ENCODE measurements at regions not wholly inside any gene's neighbourhood (a gene's known extent, or its start where the extent isn't known, plus 50 kb on each side); places are given as distances from the start of the nearest gene placed in this dataset.

- Mint-ChIP-seq H3K36me3 (no peaks in the 10 kb centered on the region), H3K27me3 (no peaks in the 10 kb centered on the region), H3K4me1 (ENCODE audit: low read depth in 2 of 2) (no peaks in the 10 kb centered on the region), H3K27ac (no peak overlapping the region), H3K4me3 (no peak overlapping the region), H3K9me3 (peaks cover 6% of the 10 kb centered on the region)
- ATAC-seq (no peak), DNase-seq (ENCODE audit: low spot score) (no peak)
Observed at GRCh38 chr1:96309783-96310182, 411.8 kb upstream of the PTBP2 start.

GRCh38 chr1:96313216-96313615 is 408.4 kb upstream of the PTBP2 start:
- H3K4me3 Mint-ChIP-seq = no peak overlapping the region
- H3K27me3 Mint-ChIP-seq = no peaks in the 10 kb centered on the region
- no peaks in the 10 kb centered on the region for H3K36me3 Mint-ChIP-seq
- ATAC-seq = no peak
- no peak overlapping the region for H3K27ac Mint-ChIP-seq
- H3K4me1 Mint-ChIP-seq (ENCODE audit: low read depth in 2 of 2) = no peaks in the 10 kb centered on the region
- peaks cover 3% of the 10 kb centered on the region for H3K9me3 Mint-ChIP-seq
- DNase-seq (ENCODE audit: low spot score) = no peak

GRCh38 chr1:96329121-96329520 is 392.5 kb upstream of the PTBP2 start:
- DNase-seq (ENCODE audit: low spot score) (no peak), ATAC-seq (no peak)
- no peaks in the 10 kb centered on the region for H3K27me3 Mint-ChIP-seq
- no peak overlapping the region for H3K27ac Mint-ChIP-seq
- peaks cover 18% of the 10 kb centered on the region for H3K9me3 Mint-ChIP-seq
- H3K4me3 Mint-ChIP-seq = no peak overlapping the region
- no peaks in the 10 kb centered on the region for H3K4me1 Mint-ChIP-seq (ENCODE audit: low read depth in 2 of 2)
- peaks cover 4% of the 10 kb centered on the region for H3K36me3 Mint-ChIP-seq

GRCh38 chr1:96331596-96331995 is 390.0 kb upstream of the PTBP2 start:
- Mint-ChIP-seq H3K27ac (no peak overlapping the region), H3K4me3 (no peak overlapping the region), H3K36me3 (peaks cover 4% of the 10 kb centered on the region), H3K4me1 (ENCODE audit: low read depth in 2 of 2) (no peaks in the 10 kb centered on the region), H3K9me3 (peaks cover 19% of the 10 kb centered on the region), H3K27me3 (no peaks in the 10 kb centered on the region)
- DNase-seq (ENCODE audit: low spot score) (no peak), ATAC-seq (no peak)

GRCh38 chr1:96333522-96334235 is 387.9 kb upstream of the PTBP2 start:
- DNase-seq (ENCODE audit: low spot score) (no peak), ATAC-seq (no peak)
- H3K27ac Mint-ChIP-seq = no peak overlapping the region
- H3K9me3 Mint-ChIP-seq = peaks cover 23% of the 10 kb centered on the region
- no peaks in the 10 kb centered on the region for H3K27me3 Mint-ChIP-seq
- no peak overlapping the region for H3K4me3 Mint-ChIP-seq
- no peaks in the 10 kb centered on the region for H3K4me1 Mint-ChIP-seq (ENCODE audit: low read depth in 2 of 2)
- H3K36me3 Mint-ChIP-seq = peaks cover 4% of the 10 kb centered on the region

GRCh38 chr1:96334236-96334557 is 387.4 kb upstream of the PTBP2 start:
- no peak overlapping the region for H3K4me3 Mint-ChIP-seq
- H3K27ac Mint-ChIP-seq = no peak overlapping the region
- no peaks in the 10 kb centered on the region for H3K4me1 Mint-ChIP-seq (ENCODE audit: low read depth in 2 of 2)
- H3K9me3 Mint-ChIP-seq = peaks cover 25% of the 10 kb centered on the region
- ATAC-seq (no peak), DNase-seq (ENCODE audit: low spot score) (no peak)
- H3K27me3 Mint-ChIP-seq = no peaks in the 10 kb centered on the region
- H3K36me3 Mint-ChIP-seq = peaks cover 4% of the 10 kb centered on the region

- no peak overlapping the region for H3K4me3 Mint-ChIP-seq
- no peak for DNase-seq (ENCODE audit: low spot score)
- H3K4me1 Mint-ChIP-seq (ENCODE audit: low read depth in 2 of 2) = no peaks in the 10 kb centered on the region
- no peaks in the 10 kb centered on the region for H3K27me3 Mint-ChIP-seq
- no peaks in the 10 kb centered on the region for H3K36me3 Mint-ChIP-seq
- no peak overlapping the region for H3K27ac Mint-ChIP-seq
- H3K9me3 Mint-ChIP-seq = peaks cover 26% of the 10 kb centered on the region
- no peak for ATAC-seq
Observed at GRCh38 chr1:96338622-96339021, 383.0 kb upstream of the PTBP2 start.

- no peaks in the 10 kb centered on the region for H3K27me3 Mint-ChIP-seq
- no peak overlapping the region for H3K4me3 Mint-ChIP-seq
- no peaks in the 10 kb centered on the region for H3K36me3 Mint-ChIP-seq
- H3K9me3 Mint-ChIP-seq = peaks cover 24% of the 10 kb centered on the region
- H3K27ac Mint-ChIP-seq = no peak overlapping the region
- DNase-seq (ENCODE audit: low spot score) (no peak), ATAC-seq (no peak)
- H3K4me1 Mint-ChIP-seq (ENCODE audit: low read depth in 2 of 2) = no peaks in the 10 kb centered on the region
Observed at GRCh38 chr1:96340686-96341085, 380.9 kb upstream of the PTBP2 start.

- no peak for ATAC-seq
- Mint-ChIP-seq H3K4me3 (no peak overlapping the region), H3K4me1 (ENCODE audit: low read depth in 2 of 2) (no peaks in the 10 kb centered on the region), H3K27ac (no peak overlapping the region), H3K9me3 (peaks cover 6% of the 10 kb centered on the region), H3K36me3 (no peaks in the 10 kb centered on the region), H3K27me3 (no peaks in the 10 kb centered on the region)
- no peak for DNase-seq (ENCODE audit: low spot score)
Observed at GRCh38 chr1:96346719-96347118, 374.9 kb upstream of the PTBP2 start.

- no peaks in the 10 kb centered on the region for H3K27me3 Mint-ChIP-seq
- H3K4me3 Mint-ChIP-seq = no peak overlapping the region
- no peaks in the 10 kb centered on the region for H3K36me3 Mint-ChIP-seq
- H3K4me1 Mint-ChIP-seq (ENCODE audit: low read depth in 2 of 2) = no peaks in the 10 kb centered on the region
- DNase-seq (ENCODE audit: low spot score) (no peak), ATAC-seq (no peak)
- no peak overlapping the region for H3K27ac Mint-ChIP-seq
- H3K9me3 Mint-ChIP-seq = peaks cover 6% of the 10 kb centered on the region
Observed at GRCh38 chr1:96349896-96350295, 371.7 kb upstream of the PTBP2 start.

GRCh38 chr1:96352733-96353132 is 368.9 kb upstream of the PTBP2 start:
- no peak for ATAC-seq
- H3K4me3 Mint-ChIP-seq = no peak overlapping the region
- no peaks in the 10 kb centered on the region for H3K4me1 Mint-ChIP-seq (ENCODE audit: low read depth in 2 of 2)
- DNase-seq (ENCODE audit: low spot score) = no peak
- no peaks in the 10 kb centered on the region for H3K36me3 Mint-ChIP-seq
- H3K27ac Mint-ChIP-seq = no peak overlapping the region
- no peaks in the 10 kb centered on the region for H3K27me3 Mint-ChIP-seq
- peaks cover 13% of the 10 kb centered on the region for H3K9me3 Mint-ChIP-seq

GRCh38 chr1:96355521-96355920 is 366.1 kb upstream of the PTBP2 start:
- no peaks in the 10 kb centered on the region for H3K4me1 Mint-ChIP-seq (ENCODE audit: low read depth in 2 of 2)
- H3K4me3 Mint-ChIP-seq = no peak overlapping the region
- H3K36me3 Mint-ChIP-seq = no peaks in the 10 kb centered on the region
- H3K27ac Mint-ChIP-seq = no peak overlapping the region
- peaks cover 13% of the 10 kb centered on the region for H3K9me3 Mint-ChIP-seq
- no peaks in the 10 kb centered on the region for H3K27me3 Mint-ChIP-seq
- DNase-seq (ENCODE audit: low spot score) = no peak
- ATAC-seq = no peak

- Mint-ChIP-seq H3K36me3 (no peaks in the 10 kb centered on the region), H3K9me3 (peaks cover 15% of the 10 kb centered on the region), H3K4me1 (ENCODE audit: low read depth in 2 of 2) (no peaks in the 10 kb centered on the region), H3K27ac (no peak overlapping the region), H3K4me3 (no peak overlapping the region), H3K27me3 (no peaks in the 10 kb centered on the region)
- no peak for ATAC-seq
- no peak for DNase-seq (ENCODE audit: low spot score)
Observed at GRCh38 chr1:96355961-96356360, 365.6 kb upstream of the PTBP2 start.

- Mint-ChIP-seq H3K27ac (no peak overlapping the region), H3K4me1 (ENCODE audit: low read depth in 2 of 2) (no peaks in the 10 kb centered on the region), H3K9me3 (peaks cover 24% of the 10 kb centered on the region), H3K36me3 (no peaks in the 10 kb centered on the region), H3K4me3 (no peak overlapping the region), H3K27me3 (no peaks in the 10 kb centered on the region)
- ATAC-seq (no peak), DNase-seq (ENCODE audit: low spot score) (no peak)
Observed at GRCh38 chr1:96357141-96357765, 364.3 kb upstream of the PTBP2 start.

- ATAC-seq = no peak
- peaks cover 0 to 2% of the 10 kb centered on the region in 2 donors for H3K4me1 Mint-ChIP-seq (ENCODE audit: low read depth in 2 of 2)
Observed at GRCh38 chr1:96358057-96358456, 363.5 kb upstream of the PTBP2 start.

More at GRCh38 chr1:96358057-96358456, 363.5 kb upstream of the PTBP2 start:
- Mint-ChIP-seq H3K27me3 (no peaks in the 10 kb centered on the region), H3K9me3 (peaks cover 24% of the 10 kb centered on the region), H3K4me3 (no peak overlapping the region), H3K36me3 (no peaks in the 10 kb centered on the region), H3K27ac (no peak overlapping the region)
- no peak for DNase-seq (ENCODE audit: low spot score)
